ENCODE measurements at regions not wholly inside any gene's neighbourhood (a gene's known extent, or its start where the extent isn't known, plus 50 kb on each side); places are given as distances from the start of the nearest gene placed in this dataset.

- no peaks in the 10 kb centered on the region for H3K36me3 Mint-ChIP-seq
- Histone ChIP-seq H4K20me1 (ENCODE audit: insufficient read depth, low read length) (no peaks in the 10 kb centered on the region), H3K36me3 (replicated peaks in 1 of 2; ENCODE audit: control insufficient read depth in 1 of 2, insufficient read depth in 2 of 2, low read length in 2 of 2) (no peaks in the 10 kb centered on the region), H3K4me1 (ENCODE audit: control insufficient read depth in 1 of 2, insufficient read depth in 2 of 2, low read length in 2 of 2) (no peaks in the 10 kb centered on the region), H3K27ac (ENCODE audit: low read depth in 1 of 2, low read length in 2 of 2) (no peak overlapping the region), H3K27me3 (ENCODE audit: control insufficient read depth in 2 of 2, insufficient read depth in 2 of 2, low read length in 2 of 2) (no peaks in the 10 kb centered on the region), H3K4me2 (replicated peaks; ENCODE audit: extremely low read depth, low read length, poor library complexity, severe bottlenecking) (no peak overlapping the region), H3K9me3 (replicated peaks in 1 of 2; ENCODE audit: control insufficient read depth in 1 of 2, insufficient read depth in 1 of 2, low read length in 2 of 2) (no peaks in the 10 kb centered on the region), H3K4me3 (replicated peaks in 1 of 3; ENCODE audit: low read depth in 2 of 3, low read length in 3 of 3) (no peak overlapping the region), H3K9ac (ENCODE audit: insufficient read depth, low read length, poor library complexity, severe bottlenecking) (no peak overlapping the region), H2AFZ (ENCODE audit: insufficient read depth, low read depth, low read length, poor library complexity, severe bottlenecking) (no peak overlapping the region), H3K79me2 (ENCODE audit: insufficient read depth, low read length) (no peaks in the 10 kb centered on the region)
- peaks cover 1 to 4% (median 1%) of the 10 kb centered on the region in 3 donors for H3K27me3 Mint-ChIP-seq (ENCODE audit: low read depth in 3 of 3)
- TF ChIP-seq CTCF (IDR thresholded peaks at IDR 0.05), result no peak
- H3K9me3 Mint-ChIP-seq, result peaks cover 0 to 2% (median 0%) of the 10 kb centered on the region in 7 donors
- H3K4me1 Mint-ChIP-seq, result no peaks in the 10 kb centered on the region
- intact Hi-C loops (cut with micrococcal nuclease), result no loop called here
- H3K4me3 Mint-ChIP-seq, result no peak overlapping the region
- H3K27ac Mint-ChIP-seq, result no peak overlapping the region
- DNase-seq, result no peak
These were observed 64.1 kb upstream of the RAB18 start for GRCh38 chr10:27440021-27440420.

- Mint-ChIP-seq H3K36me3 (no peaks in the 10 kb centered on the region), H3K4me1 (no peaks in the 10 kb centered on the region), H3K27ac (no peak overlapping the region), H3K4me3 (no peak overlapping the region), H3K9me3 (peaks cover 0 to 2% (median 0%) of the 10 kb centered on the region in 7 donors), H3K27me3 (ENCODE audit: low read depth in 3 of 3) (peaks cover 1 to 4% (median 1%) of the 10 kb centered on the region in 3 donors)
- no CpG with 5 or more reads among the region's 1 CpG for WGBS (ENCODE audit: insufficient coverage)
- H3K27ac ChIP-seq (ENCODE audit: low read depth in 1 of 2, low read length in 2 of 2), result no peak overlapping the region
- H3K36me3 ChIP-seq (replicated peaks in 1 of 2; ENCODE audit: control insufficient read depth in 1 of 2, insufficient read depth in 2 of 2, low read length in 2 of 2), result no peaks in the 10 kb centered on the region
- no peaks in the 10 kb centered on the region for H3K79me2 ChIP-seq (ENCODE audit: insufficient read depth, low read length)
- no peak overlapping the region for H3K4me3 ChIP-seq (replicated peaks in 1 of 3; ENCODE audit: low read depth in 2 of 3, low read length in 3 of 3)
- no peaks in the 10 kb centered on the region for H3K27me3 ChIP-seq (ENCODE audit: control insufficient read depth in 2 of 2, insufficient read depth in 2 of 2, low read length in 2 of 2)
- no peak overlapping the region for H3K4me2 ChIP-seq (replicated peaks; ENCODE audit: extremely low read depth, low read length, poor library complexity, severe bottlenecking)
- H3K9me3 ChIP-seq (replicated peaks in 1 of 2; ENCODE audit: control insufficient read depth in 1 of 2, insufficient read depth in 1 of 2, low read length in 2 of 2), result no peaks in the 10 kb centered on the region
- H3K9ac ChIP-seq (ENCODE audit: insufficient read depth, low read length, poor library complexity, severe bottlenecking), result no peak overlapping the region
- DNase-seq, result no peak
- intact Hi-C loops (cut with micrococcal nuclease), result no loop called here
- TF ChIP-seq CTCF (IDR thresholded peaks at IDR 0.05), result no peak
- no peaks in the 10 kb centered on the region for H3K4me1 ChIP-seq (ENCODE audit: control insufficient read depth in 1 of 2, insufficient read depth in 2 of 2, low read length in 2 of 2)
- no peak overlapping the region for H2AFZ ChIP-seq (ENCODE audit: insufficient read depth, low read depth, low read length, poor library complexity, severe bottlenecking)
- no peaks in the 10 kb centered on the region for H4K20me1 ChIP-seq (ENCODE audit: insufficient read depth, low read length)
These were observed 65.0 kb upstream of the RAB18 start for GRCh38 chr10:27439101-27439500.

Data from CD14-positive monocyte (primary cell).